ENCODE measurements at regions not wholly inside any gene's neighbourhood (a gene's known extent, or its start where the extent isn't known, plus 50 kb on each side); places are given as distances from the start of the nearest gene placed in this dataset.

DNA sequence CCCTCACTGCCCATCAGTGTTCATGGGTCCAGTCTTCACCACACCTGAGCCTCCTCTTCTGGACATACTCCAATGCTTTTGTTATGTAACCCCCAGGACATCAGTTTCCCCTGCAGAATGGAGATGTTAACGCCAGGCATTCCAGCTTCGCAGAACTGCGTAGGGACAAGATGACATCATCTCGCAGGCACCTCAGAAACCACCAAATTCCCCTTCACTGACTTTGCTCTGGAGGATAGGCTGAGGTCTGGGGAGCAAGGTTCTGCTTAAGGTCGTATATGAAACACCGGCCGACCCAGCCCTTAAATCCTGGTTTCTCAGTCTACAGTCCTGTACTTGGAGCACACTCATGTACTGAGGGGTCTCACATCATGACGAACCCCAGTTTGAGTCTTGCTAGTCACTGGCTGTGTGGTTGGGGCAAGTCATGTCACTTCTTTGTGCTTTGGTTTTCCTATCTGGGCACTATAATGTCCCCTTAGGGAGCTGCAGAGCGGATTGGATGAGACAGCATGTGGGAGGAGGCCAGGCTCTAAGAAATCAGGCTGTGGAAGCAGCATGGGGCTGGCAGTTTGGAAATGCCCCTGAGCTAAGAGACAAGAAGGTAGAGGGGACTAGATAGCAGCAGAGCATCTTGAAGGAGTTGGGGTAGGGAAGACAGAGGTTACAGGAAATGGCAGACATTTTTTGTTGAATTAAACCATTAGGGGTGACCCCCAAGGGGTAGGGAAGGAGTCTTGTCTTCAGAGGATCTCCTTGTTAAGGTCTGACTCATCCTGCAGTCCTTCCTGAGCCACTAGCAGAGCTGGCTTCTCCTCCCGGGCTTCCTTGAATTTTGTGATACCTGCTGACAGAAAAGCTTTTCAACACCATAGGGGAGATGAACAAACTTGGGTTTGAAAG, 138.3 kb downstream of the FOXD2 start:
- DNase-seq, result no peak

DNA sequence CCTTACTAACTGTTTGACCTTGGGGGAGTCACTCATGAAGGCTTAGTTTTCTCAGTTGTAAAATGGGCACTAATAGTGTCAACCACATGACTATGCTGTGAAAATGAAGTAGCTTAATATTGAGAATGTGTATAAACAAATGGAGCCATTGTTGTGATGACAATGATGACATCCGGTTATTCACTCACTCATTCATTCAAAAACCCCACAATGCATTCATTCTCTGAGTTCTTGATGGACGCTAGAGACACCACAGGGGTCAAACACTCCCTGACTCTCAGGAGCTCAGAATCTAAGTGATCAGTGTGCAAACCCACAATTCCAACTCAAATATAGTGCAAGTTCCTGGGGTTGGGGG, 138.9 kb downstream of the FOXD2 start:
- no peak for DNase-seq

DNA sequence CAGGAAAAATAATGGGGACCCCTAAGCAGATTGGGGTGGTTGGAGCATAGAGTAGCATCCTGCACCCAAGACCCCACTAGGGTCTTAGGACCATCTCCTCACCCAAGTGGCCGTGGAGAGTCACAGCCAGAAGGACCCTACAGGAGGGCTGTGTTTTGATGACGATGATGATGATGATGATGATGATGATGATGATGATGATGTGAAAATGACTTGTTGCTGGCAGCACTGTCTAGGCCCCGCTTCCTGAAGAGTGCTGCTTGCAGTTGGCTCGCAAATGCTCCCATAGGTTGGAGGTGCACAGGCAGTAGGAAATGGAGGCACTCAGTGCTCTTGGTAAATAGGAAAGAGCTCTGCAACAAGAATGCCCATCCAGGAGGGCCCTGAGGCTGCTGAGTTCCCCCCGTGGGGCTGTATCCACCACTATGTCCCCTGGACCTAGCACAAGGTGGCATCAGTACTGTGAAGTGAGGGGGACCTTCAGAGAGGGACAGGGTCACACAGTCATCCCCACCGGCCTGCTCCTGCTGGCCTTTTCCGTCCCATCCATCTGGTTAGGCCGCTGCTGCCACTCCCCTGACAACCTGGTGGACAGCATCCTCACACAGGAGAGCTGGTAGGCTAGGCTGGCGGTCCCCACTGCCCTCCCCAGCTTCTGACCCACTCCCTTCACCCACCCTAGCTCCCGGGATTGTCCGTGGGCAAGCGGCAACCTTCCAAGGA, 139.6 kb downstream of the FOXD2 start:
- no peak for DNase-seq

DNA sequence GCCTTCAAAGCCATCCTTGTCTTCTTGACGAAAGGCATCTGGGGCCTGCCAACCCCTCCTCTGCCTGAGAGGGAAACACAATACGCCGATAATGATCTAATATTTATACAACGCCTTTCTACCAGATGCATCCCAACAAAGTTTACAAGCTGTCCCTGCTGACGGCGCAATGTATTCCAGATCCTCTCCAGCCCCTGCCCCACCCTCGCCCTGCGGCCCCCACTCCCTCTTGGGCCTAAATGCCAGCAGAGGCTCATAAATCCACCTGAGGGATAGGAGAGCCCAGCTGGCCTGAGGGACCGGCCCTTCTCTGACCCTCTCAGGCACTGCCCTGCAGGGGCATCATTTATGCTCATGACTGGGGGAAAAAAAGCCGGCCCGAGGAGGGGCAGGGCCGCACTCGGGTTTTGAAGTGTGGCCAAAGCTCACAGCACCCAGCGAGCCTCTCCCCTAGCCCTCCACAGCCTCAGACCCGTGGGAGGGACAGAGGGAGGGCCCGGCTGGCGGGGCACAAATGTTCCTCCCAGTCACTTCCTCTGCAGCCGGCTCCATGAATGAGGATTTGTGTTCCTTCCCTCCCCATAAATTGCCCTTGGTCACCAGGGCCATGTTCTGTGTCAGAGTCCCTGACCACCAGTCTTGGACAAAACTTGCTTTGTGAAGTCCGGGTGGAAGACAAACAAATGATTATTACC, 140.3 kb downstream of the FOXD2 start:
- no peak for DNase-seq

DNA sequence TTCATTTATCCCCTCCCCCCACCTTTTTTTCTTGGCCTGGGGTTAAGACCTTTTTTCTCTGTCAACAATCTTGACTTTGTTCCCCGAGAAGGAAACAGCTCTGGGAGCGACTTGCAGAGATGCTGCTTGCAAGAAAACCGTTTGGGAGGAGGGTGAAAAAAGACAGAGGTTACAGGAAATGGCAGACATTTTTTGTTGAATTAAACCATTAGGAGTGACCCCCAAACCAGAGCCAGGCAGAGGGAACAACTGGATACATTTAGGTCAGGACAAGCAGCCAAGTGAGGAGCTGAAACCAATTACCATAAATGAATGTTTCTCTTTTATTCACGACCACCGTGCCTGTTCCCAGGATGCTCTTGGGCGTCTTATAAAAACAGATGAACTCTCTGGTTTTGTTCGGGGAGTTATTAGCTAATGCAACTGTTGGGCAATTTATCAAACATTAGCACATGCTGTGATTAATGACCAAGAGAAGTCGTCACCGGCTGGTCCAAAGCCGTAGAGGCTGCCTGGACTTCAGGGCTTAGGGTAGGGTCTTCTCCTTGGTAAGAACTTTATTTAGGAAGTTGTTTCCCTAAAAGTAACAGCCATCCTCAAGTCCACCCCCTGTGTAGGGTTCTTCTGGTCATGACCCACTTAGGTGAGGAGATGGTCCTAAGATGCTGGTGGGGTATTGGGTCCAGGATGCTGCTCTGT, 141.0 kb downstream of the FOXD2 start:
- no peak for DNase-seq

DNA sequence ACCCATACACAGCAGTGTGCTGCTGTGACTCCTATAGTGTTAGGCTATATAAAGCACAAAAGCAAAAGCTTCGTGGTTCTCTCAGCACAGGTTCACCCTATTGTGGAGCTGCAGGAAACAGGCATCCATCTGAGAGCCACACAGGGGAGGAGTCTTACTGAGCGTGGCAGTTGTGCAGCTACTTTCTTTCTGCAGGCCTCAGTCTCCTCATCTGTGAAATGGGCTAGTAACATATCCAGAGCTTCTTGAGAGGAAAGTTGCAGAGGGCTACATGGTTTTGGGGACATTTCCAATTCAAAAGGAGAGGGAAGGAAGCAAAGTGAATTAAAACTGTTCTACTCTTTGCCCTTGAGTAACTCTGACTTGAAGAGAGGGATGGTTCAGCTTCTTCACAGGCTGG, 142.0 kb downstream of the FOXD2 start:
- no peak for DNase-seq

DNA sequence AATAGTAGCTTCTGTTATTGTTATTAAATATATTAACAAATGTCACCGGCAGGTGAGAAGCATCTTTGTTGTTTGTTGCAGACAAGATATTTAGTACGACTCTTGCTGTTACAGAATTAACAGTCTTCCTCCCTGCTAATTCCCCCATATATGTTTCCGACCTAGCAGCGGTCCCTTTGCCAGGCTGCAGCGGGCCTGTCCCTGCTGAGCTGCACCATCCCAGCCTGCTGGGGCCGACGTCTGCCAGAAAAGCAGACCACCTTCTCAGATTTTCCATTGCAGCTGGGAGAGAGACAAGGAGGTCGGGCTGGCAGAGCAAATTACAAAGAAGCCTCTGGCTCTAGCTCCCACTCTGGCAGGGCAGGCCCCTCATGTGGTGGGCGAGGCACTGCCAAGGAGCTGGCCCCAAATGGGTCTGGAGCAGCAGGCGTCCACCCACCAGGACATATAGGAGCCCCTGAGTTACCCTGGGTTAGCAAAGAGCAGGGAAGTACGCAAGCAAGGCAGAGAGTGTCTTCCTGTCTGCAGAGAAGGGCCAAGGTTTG, 142.7 kb downstream of the FOXD2 start:
- DNase-seq, result no peak

DNA sequence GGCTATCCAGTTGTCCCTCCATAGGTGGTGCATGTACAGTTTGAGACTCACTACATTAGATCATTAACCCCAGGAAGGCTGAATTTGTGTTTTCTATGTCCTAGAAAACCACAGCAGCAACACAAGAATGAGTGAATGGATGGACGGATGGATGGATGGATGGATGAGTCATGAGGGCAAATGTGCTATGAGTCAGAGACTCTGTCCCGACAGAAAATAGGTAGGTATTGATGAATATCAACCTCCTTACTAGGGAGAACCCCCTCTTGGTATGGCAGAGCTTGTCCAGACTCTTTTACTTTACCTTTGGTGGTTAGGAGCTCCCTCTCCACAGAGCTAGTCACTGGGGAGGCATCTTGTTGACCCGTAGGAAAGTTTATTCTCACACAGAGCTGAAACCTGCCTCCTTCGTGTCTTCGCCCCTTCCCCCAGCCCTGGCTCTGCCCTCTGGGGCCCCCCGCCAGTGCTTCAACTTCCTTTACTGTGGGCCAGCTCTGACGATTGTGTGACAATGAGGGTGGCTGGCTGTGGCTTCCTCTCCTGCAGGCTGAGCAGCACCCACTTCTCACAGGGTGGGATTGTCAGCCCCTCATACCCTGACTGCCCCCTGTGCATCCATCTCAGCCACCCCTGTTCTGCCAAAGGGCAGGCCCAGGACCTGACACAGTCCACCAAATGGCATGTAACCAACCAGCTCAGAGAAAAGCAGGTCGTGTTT, 145.2 kb downstream of the FOXD2 start:
- DNase-seq, result no peak

DNA sequence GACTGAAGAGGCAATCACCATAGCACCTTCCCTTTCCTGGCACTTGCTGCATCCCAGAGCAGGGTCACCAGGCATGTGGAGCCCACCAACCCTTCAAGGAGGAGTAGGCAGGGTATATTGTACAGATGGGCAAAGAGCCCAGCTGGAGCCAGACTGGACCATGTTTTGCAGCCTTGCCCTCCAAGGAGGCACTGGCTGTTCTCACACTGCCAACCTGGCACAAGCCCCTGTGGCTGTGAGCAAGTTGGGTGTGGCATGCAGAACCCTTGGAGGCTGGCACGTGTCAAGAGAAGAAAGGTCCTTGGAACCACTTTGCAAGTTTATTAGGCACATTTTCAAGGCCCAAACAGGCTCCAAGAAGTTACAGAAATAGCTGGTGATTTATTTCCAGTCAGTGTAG, 146.4 kb downstream of the FOXD2 start:
- no peak for DNase-seq

DNA sequence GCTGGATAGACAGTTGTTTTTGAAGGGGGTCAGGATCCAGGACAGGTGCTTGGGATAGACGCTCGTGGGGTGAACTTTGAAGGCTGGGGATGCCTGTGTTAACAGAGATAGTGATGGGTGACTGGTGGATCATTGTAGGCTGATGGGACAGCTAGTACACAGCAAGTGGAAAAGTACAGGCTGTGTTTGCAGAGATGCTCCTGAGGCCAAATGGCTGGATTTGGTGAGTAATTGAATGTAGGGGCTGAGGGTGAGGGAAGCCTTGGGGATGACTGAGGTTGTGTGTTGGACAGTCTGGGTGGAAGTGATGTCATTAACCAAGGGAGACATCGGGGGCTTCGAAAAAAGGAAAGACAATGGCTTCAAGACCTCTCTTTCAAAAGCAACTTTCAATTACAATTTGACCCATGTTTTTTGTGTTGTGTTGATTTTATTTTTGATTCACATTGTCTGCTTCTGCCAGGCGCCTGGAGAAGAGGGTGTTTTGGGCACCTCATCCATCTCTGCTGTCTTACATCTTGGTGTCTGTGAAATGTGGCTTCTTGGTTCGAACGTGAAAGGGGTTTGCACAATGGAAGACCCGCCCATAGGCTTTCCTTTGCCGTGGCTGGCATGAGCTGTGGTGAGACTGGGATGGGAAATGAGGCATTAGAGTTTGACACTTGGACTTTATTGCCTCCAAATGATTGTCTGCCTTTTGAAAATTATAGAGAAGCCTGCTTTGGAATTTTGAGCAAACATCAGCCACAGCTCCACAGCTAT, 147.5 kb downstream of the FOXD2 start:
- no peak for DNase-seq

DNA sequence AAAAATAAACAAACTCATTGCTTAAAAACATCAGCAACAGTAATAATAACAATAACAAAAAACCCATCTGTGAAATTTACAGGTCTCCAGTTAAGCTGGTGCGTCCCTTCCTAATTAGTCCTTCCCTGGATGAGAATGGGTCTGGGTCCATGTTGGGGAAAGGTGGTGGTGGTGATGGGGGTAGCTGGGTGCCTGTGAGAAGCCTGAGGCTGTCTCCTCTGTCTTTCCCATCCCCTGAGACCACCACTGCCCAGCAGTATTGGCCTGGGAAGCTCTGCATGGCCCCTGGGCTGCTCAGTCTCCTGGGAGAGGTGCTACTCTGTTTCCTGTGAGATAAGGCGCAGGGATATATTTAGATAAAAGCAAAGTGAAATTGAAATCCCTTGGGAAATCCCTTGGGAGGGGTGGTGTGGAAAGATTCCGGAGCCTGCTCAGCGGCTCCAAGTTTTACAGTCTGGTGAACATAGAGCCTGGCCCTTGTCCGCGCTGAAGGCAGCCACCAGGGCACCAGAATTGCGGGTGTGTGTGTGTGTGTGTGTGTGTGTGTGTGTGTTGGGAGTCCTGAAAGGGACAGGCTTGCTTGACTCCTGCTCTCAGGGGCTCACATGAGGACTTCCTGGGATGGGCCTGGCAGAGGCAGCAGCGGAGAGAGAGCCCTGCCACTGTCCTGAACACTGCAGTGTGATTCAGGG, 150.2 kb downstream of the FOXD2 start:
- no peak for DNase-seq

DNA sequence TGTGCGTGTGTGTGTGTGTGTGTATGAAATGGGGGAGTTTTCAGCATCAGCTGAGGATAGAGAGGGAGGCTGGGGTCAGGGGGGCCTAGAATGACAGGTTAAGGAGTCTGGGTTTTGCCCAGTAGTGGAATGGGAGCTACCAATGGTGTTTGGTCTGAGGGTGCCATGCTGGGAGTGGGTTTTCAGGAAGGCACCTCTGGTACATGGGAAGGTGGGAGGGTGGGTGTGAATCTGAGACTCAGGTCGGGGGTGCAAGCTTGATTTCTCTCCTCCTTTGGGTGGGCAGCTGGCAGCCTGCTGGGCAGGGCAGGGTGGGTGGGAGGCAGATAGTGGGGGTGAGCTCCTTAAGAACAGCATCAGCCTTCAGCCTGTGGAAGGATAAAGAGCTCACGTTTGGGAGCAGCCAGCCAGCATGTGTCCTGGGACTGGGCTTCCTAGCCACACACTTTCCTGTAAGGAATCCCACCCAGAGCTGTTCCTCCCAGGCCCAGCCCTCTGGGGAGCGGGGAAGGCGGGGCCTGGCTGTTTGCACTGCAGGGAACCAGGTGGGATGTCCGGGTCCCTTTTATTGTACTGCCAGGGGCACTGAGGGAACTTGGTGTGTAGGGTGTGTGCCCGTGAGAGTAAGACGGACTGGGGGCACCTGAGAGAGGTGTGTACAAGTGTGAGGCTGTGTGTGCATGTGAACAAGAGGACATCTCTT, 152.8 kb downstream of the FOXD2 start:
- no peak for DNase-seq

DNA sequence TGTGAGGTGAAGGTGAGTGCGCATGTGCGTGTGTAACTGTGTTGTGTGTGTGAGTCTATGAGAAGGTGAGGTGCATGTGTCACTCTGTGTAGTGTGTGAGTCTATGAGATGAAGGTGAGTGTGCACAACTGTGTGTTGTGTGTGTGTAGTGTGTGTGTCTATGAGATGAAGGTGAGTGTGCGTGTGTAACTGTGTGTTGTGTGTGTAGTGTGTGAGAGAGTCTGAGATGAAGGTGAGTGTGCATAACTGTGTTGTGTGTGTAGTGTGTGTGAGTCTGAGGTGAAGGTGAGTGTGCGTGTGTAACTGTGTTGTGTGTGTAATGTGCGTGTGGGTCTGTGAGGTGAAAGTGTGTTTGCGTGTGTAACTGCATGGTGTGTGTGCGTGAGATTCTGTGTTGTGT, 154.0 kb downstream of the FOXD2 start:
- DNase-seq, result no peak

DNA sequence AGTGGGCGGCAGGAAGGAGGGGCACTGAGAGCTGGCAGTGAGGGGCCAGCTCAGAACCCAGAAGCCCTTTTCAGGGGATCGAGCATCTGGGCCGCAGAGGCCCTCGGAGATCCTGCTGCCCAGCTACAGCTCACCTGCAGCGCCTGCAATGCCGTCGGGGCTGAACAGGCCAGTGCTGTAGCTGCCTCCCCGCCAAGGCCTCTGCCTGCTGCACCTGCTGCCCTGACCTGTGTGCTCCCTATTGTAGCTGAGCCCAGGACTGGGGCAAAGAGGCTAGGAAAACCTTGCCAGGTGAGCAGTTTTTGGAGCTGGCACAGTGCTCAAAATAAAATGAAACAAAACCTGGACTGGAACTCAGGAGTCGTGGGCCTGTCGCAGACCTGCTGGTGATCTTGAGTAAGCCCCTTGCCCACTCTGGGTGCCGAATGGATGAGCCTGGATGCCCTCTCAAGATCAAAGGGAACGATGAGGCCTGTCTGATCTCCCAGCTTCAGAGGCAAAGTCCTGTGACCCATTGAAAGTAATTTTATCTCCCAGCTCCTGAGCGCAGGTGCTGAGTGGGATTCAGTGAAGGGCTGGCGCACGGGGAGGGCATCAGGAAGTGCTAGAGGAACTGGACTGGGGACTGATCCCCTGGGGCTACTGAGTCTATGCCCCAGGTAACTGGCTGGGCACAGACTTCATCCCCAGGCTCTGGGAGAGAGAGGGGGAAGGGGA, 154.6 kb downstream of the FOXD2 start:
- no peak for DNase-seq

DNA sequence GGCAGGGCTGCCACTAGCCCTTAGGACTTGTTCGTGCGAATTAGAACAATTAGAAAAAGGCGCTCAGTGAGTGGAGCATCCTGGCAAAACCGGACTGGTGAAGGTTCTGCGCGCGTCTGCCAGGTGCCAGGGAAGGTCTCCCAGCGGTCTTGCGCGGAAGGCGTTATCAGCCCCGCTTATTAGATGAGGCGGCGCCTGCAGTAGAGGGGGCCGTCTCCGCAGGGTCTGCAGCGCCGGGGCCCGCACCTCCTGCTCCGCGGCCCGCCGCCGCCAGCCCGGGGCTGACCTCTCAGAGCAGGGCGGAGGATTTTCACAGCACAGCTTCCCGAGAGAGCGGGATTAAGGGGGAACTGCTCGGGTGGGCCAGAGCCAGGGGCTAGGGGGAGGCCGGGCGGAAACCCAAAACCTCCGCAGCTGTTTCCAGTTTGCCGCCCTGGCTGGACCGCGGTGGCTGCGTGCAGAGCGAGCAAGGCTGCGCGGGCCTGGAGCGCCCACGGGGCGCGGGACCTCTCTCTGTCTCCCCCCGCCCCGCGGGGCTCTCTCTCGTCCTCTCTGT, 155.2 kb downstream of the FOXD2 start:
- peak; percentile 40 for DNase-seq

DNA sequence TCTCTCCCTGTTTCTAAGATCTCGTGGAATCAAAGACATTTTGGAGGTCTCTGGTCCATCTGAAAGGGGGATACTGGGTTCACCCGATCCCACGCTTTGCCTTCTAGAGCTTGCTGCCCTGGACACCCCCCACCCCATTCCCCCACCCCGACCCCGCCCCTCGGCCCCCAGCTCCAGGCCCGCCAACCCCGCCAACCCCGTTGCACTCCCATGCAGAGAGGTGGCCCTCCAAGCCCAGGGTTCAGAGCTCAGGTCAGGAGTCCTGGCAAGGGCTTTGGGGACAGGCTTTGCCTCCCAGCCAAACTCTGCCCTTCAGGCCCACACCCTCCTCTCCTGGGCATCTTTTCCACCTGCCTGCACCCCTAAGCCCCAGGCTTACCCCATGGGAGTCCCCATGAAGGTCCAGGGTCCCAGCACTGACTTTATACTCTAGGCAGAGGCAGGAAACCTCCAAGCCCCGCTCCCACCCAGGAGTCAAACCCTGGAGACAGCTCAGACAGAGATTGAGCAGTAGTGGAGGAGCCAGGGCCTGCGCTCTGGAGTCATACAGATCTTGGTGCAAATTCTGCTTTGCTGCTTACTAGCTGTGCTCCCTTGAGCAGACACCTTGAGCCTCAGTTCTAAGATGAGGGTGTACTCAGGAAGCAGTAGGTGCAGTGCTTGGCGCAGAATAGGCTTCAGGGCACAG, 155.9 kb downstream of the FOXD2 start:
- DNase-seq, result no peak

DNA sequence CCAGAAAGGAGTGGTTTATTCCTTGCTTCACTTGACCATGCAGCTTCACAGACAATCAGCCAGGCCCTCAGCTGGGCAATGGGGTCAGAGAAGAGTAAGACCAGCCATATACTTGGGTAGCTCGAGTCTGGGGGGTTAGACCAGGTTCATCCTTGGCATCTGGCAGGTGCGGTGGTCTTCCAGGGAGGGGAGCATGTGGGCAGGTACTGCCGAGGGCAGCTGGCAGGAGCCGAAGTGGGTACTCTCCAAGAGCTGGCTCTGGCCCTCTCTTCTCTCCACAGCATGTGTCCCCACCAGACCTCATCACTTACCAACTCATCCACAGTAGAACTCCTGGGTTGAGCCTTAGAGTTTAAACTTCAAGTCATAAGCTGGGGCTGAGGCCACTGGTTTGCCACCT, 156.8 kb downstream of the FOXD2 start:
- DNase-seq, result no peak

DNA sequence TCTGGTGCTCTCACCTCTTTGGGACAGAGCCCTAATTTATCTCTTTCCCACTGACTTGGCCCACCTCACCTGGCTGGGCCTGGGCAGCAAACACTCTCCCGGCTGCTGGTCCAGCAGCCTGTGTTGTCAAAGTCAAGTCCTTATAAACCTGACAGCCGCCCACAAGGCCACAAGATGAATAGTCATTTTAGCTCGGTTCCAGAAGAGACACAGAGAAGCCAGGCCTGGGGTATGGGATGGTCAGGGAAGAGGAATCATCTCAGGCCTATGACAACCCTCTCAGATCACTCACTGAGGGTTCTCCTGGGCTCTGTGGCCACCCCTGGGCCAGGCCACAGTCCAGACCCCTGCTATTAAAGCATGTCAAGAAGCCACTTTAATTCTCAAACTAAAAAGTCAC, 158.5 kb downstream of the FOXD2 start:
- no peak for DNase-seq
